Gastroesophageal sphincter (tissue), 4 donors: ENCODE measurements at regions not wholly inside any gene's neighbourhood (a gene's known extent, or its start where the extent isn't known, plus 50 kb on each side); places are given as distances from the start of the nearest gene placed in this dataset.

ENCODE experiments used
- ATAC-seq: fragments of 150-250 bp; one replicate; pipeline ENCODE4 v1.9.1; 2016; ENCODE audit warnings: mild to moderate bottlenecking, moderate library complexity
- H3K27ac ChIP-seq, 4 donors: fragments of 200-600 bp; sonication (generic) in 3 of 4; 1 replicate in 3 of 4; 2 replicates in 1 of 4; pipeline ENCODE4 v1.5.1; 2016 to 2019
- H3K27me3 ChIP-seq: fragments of 200-600 bp; sonication (generic); one replicate; pipeline ENCODE4 v1.5.1; 2019
- H3K36me3 ChIP-seq, 2 donors: fragments of 200-600 bp; sonication (generic); one replicate each; pipeline ENCODE4 v1.5.1; 2019; ENCODE audit warnings: control low read depth in 1 of 2
- H3K4me1 ChIP-seq, 3 donors: fragments of 200-600 bp; sonication (generic); 1 replicate in 2 of 3; 2 replicates in 1 of 3; pipeline ENCODE4 v1.5.1; 2016 to 2019; ENCODE audit warnings: control low read depth in 2 of 3
- H3K4me3 ChIP-seq, 2 donors: fragments of 200-600 bp; sonication (generic); one replicate each; pipeline ENCODE4 v1.5.1; 2019; ENCODE audit warnings: mild to moderate bottlenecking in 1 of 2, moderate library complexity in 1 of 2
- H3K9me3 ChIP-seq, 3 donors: fragments of 200-600 bp; sonication (generic); one replicate each; pipeline ENCODE4 v1.5.1; 2017 to 2019; ENCODE audit warnings: control low read depth in 2 of 3
- EP300 ChIP-seq: sonication (generic); formaldehyde crosslinking; IDR thresholded peaks from one replicate; pipeline ENCODE4 v1.6.1; 2017; ENCODE audit warnings: antibody characterized with exemption, mild to moderate bottlenecking
- POLR2A ChIP-seq, 2 donors: fragments of 450-650 bp; IDR thresholded peaks; one replicate each; pipeline ENCODE4 v1.6.1; 2017; ENCODE audit warnings: antibody characterized with exemption in 2 of 2, mild to moderate bottlenecking in 2 of 2, moderate library complexity in 1 of 2
- POLR2AphosphoS5 ChIP-seq: sonication (generic); formaldehyde crosslinking; IDR thresholded peaks from one replicate; pipeline ENCODE4 v1.6.1; 2017; ENCODE audit warnings: antibody characterized with exemption
- WGBS, 2 donors: methylation state at CpG; one replicate each; pipeline ENCODE4 v1.1.5; 2018; ENCODE audit warnings: low coverage in 1 of 2; 5-methylcytosine and 5-hydroxymethylcytosine counted together
- TF ChIP-seq, protein P1 (sequence below), 4 experiments: fragments of 200-600 bp in 2 of 4; fragments of 450-650 bp in 2 of 4; sonication (generic) in 1 of 4; IDR thresholded peaks; one replicate each; pipeline ENCODE4 v1.5.1; 2017 to 2019; ENCODE audit warnings: antibody characterized with exemption in 4 of 4, mild to moderate bottlenecking in 2 of 4, moderate library complexity in 2 of 4

DNA sequence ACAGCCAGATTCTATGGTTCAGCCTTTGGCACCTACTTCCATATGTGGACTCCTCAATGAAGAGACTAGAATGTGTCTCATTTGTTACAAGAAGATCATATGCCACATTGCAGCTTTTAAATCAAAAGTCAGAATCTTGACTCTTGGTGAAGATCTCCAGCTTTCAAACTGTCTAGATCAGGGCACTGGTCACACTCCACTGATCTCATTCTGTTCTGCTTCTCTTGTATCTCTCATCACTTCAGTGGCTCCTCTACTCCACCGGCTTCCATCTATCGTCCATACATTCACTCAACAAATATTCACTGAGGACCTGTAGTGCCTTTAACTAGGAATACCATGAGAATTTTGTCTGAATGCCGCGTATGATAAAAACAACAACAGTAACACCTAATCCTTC lies 203.3 kb upstream of the LPP start:
- no peak overlapping the region for H3K27ac ChIP-seq
- WGBS, 2 donors: 95 to 100% methylated on average over 3 to 4 of the region's 4 CpGs
- ATAC-seq: no peak

DNA sequence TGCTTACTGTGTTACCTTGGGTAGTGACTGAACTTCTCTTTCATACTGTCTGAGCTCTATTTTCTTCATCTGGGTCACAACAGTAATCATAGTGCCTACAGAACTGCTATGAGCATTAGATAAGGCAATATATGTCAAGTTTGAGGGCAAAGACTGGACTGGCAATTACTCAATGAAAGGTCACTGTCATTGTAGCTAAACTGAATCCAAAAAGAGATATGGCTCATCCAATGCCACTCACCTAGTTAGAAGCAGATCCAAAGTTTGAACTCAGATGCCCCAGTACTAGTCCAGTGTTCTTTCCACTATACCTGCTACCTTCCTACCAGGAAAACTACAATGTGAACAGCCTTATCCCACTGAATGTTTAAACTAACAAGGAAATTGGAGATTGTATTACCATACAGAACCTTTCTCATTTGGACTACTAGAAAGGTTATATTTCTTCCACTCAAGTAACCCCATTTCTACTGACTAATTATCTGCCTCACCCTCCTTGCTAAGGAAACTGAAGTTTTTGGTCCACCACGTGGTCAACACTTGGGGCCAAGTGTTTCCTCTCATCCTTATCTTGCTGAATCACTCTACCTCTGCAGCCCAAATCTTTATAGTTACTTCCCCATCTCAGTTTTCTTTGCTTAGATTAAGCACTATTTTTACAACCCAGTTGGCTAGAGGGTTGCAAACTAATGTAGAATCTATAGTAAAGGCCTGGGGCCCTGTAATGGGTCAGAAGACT lies 202.3 kb upstream of the LPP start:
- no peaks in the 10 kb centered on the region for H3K9me3 ChIP-seq
- no peak for TF ChIP-seq EP300
- TF ChIP-seq, protein P1, sequence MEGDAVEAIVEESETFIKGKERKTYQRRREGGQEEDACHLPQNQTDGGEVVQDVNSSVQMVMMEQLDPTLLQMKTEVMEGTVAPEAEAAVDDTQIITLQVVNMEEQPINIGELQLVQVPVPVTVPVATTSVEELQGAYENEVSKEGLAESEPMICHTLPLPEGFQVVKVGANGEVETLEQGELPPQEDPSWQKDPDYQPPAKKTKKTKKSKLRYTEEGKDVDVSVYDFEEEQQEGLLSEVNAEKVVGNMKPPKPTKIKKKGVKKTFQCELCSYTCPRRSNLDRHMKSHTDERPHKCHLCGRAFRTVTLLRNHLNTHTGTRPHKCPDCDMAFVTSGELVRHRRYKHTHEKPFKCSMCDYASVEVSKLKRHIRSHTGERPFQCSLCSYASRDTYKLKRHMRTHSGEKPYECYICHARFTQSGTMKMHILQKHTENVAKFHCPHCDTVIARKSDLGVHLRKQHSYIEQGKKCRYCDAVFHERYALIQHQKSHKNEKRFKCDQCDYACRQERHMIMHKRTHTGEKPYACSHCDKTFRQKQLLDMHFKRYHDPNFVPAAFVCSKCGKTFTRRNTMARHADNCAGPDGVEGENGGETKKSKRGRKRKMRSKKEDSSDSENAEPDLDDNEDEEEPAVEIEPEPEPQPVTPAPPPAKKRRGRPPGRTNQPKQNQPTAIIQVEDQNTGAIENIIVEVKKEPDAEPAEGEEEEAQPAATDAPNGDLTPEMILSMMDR (IDR thresholded peaks at IDR 0.05): no peak
- peaks cover 4 to 14% (median 8%) of the 10 kb centered on the region in 3 donors for H3K4me1 ChIP-seq
- H3K27me3 ChIP-seq: no peaks in the 10 kb centered on the region
- no peak for ATAC-seq
- H3K27ac ChIP-seq: no peak overlapping the region
- no peak overlapping the region for H3K4me3 ChIP-seq
- H3K36me3 ChIP-seq: no peaks in the 10 kb centered on the region
- WGBS, 2 donors: 31 to 38% methylated on average over 1 of the region's 1 CpG

More for the DNA sequence above, 203.3 kb upstream of the LPP start:
- TF ChIP-seq EP300: no peak
- Histone ChIP-seq H3K4me3 (no peak overlapping the region), H3K9me3 (no peaks in the 10 kb centered on the region), H3K27me3 (no peaks in the 10 kb centered on the region), H3K36me3 (no peaks in the 10 kb centered on the region), H3K4me1 (peaks cover 4 to 18% (median 7%) of the 10 kb centered on the region in 3 donors)

DNA sequence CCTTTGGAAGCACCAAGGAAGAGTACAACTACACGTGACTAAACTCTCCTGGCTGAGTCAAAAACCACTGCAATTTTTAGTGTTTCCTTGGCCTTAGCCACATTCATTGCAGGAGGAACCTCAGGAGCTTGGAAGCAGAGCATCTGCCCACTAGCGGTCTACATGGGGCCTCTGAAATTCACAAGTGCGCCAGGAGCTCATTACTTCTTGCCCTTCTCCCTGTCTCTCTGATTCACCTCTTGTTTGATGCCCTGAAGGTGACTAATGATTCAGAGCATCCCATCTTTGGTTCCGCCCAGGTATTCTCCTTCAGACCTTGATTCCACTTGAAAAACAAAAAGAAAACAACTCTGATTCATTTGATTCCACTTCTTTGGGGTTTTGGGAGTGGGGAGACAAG lies 201.1 kb upstream of the LPP start:
- WGBS, 2 donors: 94 to 100% methylated on average over 3 to 4 of the region's 4 CpGs

DNA sequence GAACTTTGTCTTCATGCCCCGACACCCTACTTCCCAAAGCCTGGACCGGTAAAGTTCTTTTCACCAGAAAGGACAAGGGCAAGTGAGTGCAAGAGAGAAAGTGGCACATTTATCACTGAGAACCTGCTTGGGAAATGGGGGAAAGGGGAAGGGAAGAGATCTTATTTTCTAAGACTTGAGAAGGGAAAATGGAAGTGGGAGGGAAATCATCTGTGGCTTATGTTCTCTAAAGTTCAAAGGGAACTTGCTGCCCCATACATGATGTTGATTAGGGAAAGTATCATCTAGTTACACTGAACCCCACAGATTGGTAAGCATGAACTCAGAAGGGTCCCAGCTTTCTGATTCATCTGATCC lies 199.5 kb upstream of the LPP start:
- H3K9me3 ChIP-seq: no peaks in the 10 kb centered on the region
- no peak for TF ChIP-seq POLR2AphosphoS5
- TF ChIP-seq, protein P1 (IDR thresholded peaks at IDR 0.05): no peak
- TF ChIP-seq POLR2A (IDR thresholded peaks at IDR 0.05): no peak
- TF ChIP-seq EP300: no peak
- H3K27ac ChIP-seq: peak overlapping the region in 3 of 4 donors; percentile 30 to 50 (median 40)
- 94% methylated on average over 2 of the region's 2 CpGs; no CpG with 5 or more reads in 1 of the 2 donors for WGBS, 2 donors
- H3K4me3 ChIP-seq: no peak overlapping the region
- H3K36me3 ChIP-seq: no peaks in the 10 kb centered on the region
- peaks cover 4 to 14% (median 8%) of the 10 kb centered on the region in 3 donors for H3K4me1 ChIP-seq
- H3K27me3 ChIP-seq: no peaks in the 10 kb centered on the region
- ATAC-seq: no peak

More for the DNA sequence above, 201.1 kb upstream of the LPP start:
- Histone ChIP-seq H3K9me3 (no peaks in the 10 kb centered on the region), H3K4me3 (no peak overlapping the region), H3K27ac (no peak overlapping the region), H3K36me3 (no peaks in the 10 kb centered on the region), H3K27me3 (no peaks in the 10 kb centered on the region), H3K4me1 (peaks cover 4 to 14% (median 8%) of the 10 kb centered on the region in 3 donors)
- ATAC-seq: no peak
- TF ChIP-seq, protein P1 (IDR thresholded peaks at IDR 0.05): no peak
- TF ChIP-seq POLR2A (IDR thresholded peaks at IDR 0.05) (no peak), POLR2AphosphoS5 (no peak), EP300 (no peak)

DNA sequence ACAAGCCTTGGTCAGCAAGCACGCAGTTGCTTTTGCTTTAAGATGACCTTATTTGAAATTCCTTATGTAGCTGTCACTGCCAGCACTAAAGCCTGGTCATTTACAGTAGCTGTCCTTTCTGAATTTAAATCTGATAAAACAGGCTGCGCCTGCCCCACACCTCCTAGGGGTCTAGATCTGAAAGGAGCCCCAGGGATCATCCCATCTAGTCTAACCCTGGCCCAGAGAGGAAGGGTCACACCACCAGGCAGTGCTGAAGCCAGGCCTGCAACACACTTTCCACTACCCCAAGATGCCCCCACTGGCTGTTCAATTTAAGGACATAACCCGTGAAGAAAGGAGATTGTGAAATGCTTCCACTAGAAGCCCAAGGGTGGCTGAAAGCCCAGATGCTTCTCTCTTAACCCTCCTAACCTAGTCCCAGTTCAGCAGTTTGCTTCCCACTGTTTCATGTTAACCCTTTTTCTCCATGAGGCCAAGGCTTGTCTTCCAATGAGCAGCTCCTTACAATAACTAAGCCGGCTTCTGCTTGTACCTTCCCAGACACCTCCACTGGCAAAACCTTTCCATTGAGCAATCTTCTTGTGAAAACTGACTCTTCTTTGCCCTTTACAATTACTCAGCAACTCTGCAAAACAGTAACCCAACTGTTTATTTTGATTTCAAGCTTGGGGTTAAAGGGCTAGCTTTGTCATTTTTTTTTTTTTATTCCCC lies 198.9 kb upstream of the LPP start:
- Histone ChIP-seq H3K9me3 (no peaks in the 10 kb centered on the region), H3K27me3 (no peaks in the 10 kb centered on the region), H3K4me1 (peaks cover 4 to 14% (median 8%) of the 10 kb centered on the region in 3 donors), H3K36me3 (no peaks in the 10 kb centered on the region), H3K27ac (peak overlapping the region; percentile 21 to 50 (median 35)), H3K4me3 (no peak overlapping the region)
- peak; percentile 87 for ATAC-seq
- TF ChIP-seq POLR2AphosphoS5: peak; percentile 74
- TF ChIP-seq, protein P1 (IDR thresholded peaks at IDR 0.05): no peak
- 90 to 91% methylated on average over 2 of the region's 4 CpGs for WGBS, 2 donors
